ENCODE measurements at regions not wholly inside any gene's neighbourhood (a gene's known extent, or its start where the extent isn't known, plus 50 kb on each side); places are given as distances from the start of the nearest gene placed in this dataset.

DNA sequence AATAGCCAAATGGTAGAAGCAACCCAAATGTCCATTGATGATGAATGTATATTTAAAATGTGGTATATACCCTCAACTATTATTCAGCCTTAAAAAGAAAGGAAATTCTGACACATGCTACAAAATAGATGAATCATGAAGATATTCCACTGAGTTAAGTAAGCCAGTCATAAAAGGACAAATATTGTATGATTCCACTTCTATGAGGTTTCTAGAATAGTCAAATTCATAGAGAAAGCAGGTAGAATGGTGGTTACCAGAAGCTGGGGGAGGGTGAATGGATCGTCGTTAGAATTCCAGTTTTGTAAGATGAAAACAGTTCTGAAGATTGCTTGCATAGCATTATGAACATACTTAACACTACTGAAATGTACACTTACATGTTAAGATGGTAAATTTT lies 214.3 kb upstream of the MYLIP start:
- ChIA-PET POLR2A (no interaction called here), CTCF (no interaction called here)
- no peak for DNase-seq (ENCODE audit: low read depth in 1 of 2, low spot score in 1 of 2)
- H3K4me1 ChIP-seq = no peaks in the 10 kb centered on the region
- H3K4me2 ChIP-seq = no peak overlapping the region
- 76% methylated on average over 2 of the region's 2 CpGs for WGBS (ENCODE audit: missing lambda C conversion rate)
- no peak for ATAC-seq
- no peak overlapping the region for H3K4me3 ChIP-seq
- FAIRE-seq = no peak
- TF ChIP-seq RCOR1 (IDR thresholded peaks at IDR 0.05; ENCODE audit: low read depth, low read length) = no peak
- no peaks in the 10 kb centered on the region for H3K9me3 ChIP-seq
- no peak overlapping the region for H3K27ac ChIP-seq

- WGBS (ENCODE audit: missing lambda C conversion rate) = 67% methylated on average over 2 of the region's 2 CpGs
- no peaks in the 10 kb centered on the region for H3K9me3 ChIP-seq
- no peak overlapping the region for H3K27ac ChIP-seq
- no peaks in the 10 kb centered on the region for H3K4me1 ChIP-seq
- TF ChIP-seq RCOR1 (IDR thresholded peaks at IDR 0.05; ENCODE audit: low read depth, low read length) (no peak), JUN (IDR thresholded peaks at IDR 0.05) (no peak), FOSL2 (IDR thresholded peaks at IDR 0.05) (no peak), FOSL2 (CRISPR knock-in tag; IDR thresholded peaks at IDR 0.05) (no peak), MAZ (IDR thresholded peaks at IDR 0.05; ENCODE audit: borderline replicate concordance, low read depth, low read length) (no peak), FOSB (CRISPR knock-in tag; IDR thresholded peaks at IDR 0.05) (no peak), HES2 (IDR thresholded peaks at IDR 0.05) (no peak), HDAC2 (IDR thresholded peaks at IDR 0.05) (no peak), HOXB5 (CRISPR knock-in tag; IDR thresholded peaks at IDR 0.05) (no peak), BHLHE40 (IDR thresholded peaks at IDR 0.05; ENCODE audit: low read depth, low read length) (no peak), POLR2A (IDR thresholded peaks at IDR 0.05; ENCODE audit: low read length) (no peak), TFCP2L1 (CRISPR knock-in tag; IDR thresholded peaks at IDR 0.05) (no peak), RNF2 (IDR thresholded peaks at IDR 0.05; ENCODE audit: borderline replicate concordance, low read depth) (no peak), USF2 (IDR thresholded peaks at IDR 0.05) (no peak), CHD2 (IDR thresholded peaks at IDR 0.05; ENCODE audit: low read length, partially characterized antibody) (no peak), CBX8 (IDR thresholded peaks at IDR 0.05) (no peak)
- no peak overlapping the region for H3K4me3 ChIP-seq
- ChIA-PET CTCF (no interaction called here), POLR2A (no interaction called here)
- ATAC-seq (no peak), FAIRE-seq (no peak), DNase-seq (ENCODE audit: low read depth in 1 of 2, low spot score in 1 of 2) (no peak)
- H3K4me2 ChIP-seq = no peak overlapping the region
These were observed 215.3 kb upstream of the MYLIP start for GRCh38 chr6:15913573-15913972.

DNA sequence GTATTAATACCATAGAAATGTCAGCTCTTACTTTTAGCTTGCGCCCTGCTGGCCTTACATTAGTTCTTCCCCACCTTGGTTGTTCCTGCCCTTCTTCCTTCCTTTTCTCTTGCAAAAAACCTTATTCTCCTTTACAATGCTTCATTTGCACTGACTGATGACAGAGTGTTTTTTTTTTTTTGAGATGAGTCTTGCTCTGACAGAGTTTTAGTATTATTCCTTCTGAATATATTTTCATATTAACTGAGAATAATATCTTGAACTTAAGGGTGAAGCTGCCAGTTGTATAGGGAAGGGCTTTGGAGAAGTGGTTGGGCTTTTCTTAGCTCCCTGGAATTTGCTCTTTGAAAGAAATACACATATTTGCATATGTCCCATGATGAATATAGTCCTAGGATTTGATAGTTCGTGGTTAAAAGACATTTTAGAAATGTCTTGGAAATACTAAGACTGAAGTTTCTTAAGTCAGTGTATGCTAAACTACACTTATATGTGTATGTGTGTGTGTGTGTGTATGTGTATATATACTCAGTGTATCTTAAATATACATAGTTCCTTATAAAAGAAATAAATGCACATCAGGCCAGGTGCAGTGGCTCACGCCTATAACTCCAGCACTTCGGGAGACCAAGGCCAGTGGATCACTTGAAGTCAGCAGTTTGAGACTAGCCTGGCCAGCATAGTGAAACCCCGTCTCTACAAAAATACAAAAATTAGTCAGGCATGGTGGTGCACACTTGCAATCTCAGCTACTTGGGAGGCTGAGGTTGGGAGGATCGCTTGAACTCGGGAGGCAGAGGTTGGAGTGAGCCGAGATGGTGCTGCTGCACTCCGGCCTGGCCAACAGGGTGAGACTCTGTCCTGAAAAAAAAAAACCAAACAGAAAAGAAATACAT lies 216.1 kb upstream of the MYLIP start:
- DNase-seq (ENCODE audit: low read depth in 1 of 2, low spot score in 1 of 2) (no peak), ATAC-seq (no peak), FAIRE-seq (no peak)
- Histone ChIP-seq H3K9me3 (no peaks in the 10 kb centered on the region), H3K4me3 (no peak overlapping the region), H3K4me1 (no peaks in the 10 kb centered on the region), H3K4me2 (no peak overlapping the region), H3K27ac (no peak overlapping the region)
- ChIA-PET POLR2A (no interaction called here), CTCF (no interaction called here)
- 69% methylated on average over 9 of the region's 9 CpGs for WGBS (ENCODE audit: missing lambda C conversion rate)
- TF ChIP-seq EHF (CRISPR knock-in tag; IDR thresholded peaks at IDR 0.05) (no peak), MAFK (IDR thresholded peaks at IDR 0.05; ENCODE audit: partially characterized antibody) (no peak), KDM5A (IDR thresholded peaks at IDR 0.05) (no peak)

DNA sequence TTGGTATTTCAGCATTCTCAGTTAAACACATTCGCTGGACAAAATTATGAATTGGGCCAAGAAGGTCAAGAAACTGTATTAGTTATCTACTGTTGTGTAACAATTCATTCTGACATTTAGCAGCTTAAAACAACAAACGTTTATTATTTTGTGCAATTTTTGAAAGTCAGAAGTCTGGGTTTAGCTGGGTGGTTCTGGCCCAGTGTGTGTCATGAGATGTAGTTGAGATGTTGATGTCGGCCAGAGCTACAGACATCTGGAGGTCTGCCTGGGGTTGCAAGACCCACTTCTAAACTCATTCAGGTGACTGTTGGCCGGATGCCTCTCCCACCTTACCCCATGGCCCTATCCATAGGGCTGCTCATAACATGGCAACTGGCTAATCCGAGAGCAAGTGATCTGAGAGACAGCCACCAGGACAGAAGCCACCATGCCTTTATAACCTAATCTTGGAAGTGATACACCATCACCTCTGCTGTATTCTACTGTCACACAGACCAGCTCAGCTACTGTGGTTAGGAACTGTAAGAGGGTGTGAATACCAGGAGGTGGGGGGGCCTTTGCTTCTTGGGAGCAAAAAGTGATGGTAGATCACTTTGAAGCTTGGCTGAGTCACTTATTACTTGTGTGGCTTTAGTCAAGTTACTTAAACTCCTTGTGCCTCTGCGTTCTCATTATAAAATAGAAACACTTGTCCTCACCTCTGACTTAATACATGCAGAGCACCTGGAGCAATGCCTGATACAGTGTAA lies 217.0 kb upstream of the MYLIP start:
- DNase-seq (ENCODE audit: low read depth in 1 of 2, low spot score in 1 of 2) (no peak), FAIRE-seq (no peak), ATAC-seq (no peak)
- Histone ChIP-seq H3K4me1 (no peaks in the 10 kb centered on the region), H3K4me3 (no peak overlapping the region), H3K4me2 (no peak overlapping the region), H3K27ac (no peak overlapping the region), H3K9me3 (no peaks in the 10 kb centered on the region)
- POLR2A ChIA-PET = no interaction called here
- 46% methylated on average over 6 of the region's 6 CpGs for WGBS (ENCODE audit: missing lambda C conversion rate)
- CTCF ChIA-PET = no interaction called here
- TF ChIP-seq, protein P1, sequence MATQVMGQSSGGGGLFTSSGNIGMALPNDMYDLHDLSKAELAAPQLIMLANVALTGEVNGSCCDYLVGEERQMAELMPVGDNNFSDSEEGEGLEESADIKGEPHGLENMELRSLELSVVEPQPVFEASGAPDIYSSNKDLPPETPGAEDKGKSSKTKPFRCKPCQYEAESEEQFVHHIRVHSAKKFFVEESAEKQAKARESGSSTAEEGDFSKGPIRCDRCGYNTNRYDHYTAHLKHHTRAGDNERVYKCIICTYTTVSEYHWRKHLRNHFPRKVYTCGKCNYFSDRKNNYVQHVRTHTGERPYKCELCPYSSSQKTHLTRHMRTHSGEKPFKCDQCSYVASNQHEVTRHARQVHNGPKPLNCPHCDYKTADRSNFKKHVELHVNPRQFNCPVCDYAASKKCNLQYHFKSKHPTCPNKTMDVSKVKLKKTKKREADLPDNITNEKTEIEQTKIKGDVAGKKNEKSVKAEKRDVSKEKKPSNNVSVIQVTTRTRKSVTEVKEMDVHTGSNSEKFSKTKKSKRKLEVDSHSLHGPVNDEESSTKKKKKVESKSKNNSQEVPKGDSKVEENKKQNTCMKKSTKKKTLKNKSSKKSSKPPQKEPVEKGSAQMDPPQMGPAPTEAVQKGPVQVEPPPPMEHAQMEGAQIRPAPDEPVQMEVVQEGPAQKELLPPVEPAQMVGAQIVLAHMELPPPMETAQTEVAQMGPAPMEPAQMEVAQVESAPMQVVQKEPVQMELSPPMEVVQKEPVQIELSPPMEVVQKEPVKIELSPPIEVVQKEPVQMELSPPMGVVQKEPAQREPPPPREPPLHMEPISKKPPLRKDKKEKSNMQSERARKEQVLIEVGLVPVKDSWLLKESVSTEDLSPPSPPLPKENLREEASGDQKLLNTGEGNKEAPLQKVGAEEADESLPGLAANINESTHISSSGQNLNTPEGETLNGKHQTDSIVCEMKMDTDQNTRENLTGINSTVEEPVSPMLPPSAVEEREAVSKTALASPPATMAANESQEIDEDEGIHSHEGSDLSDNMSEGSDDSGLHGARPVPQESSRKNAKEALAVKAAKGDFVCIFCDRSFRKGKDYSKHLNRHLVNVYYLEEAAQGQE (IDR thresholded peaks at IDR 0.05) = no peak
- TF ChIP-seq CBX8 (IDR thresholded peaks at IDR 0.05) = no peak
- no peak for TF ChIP-seq EHF (CRISPR knock-in tag; IDR thresholded peaks at IDR 0.05)
- TF ChIP-seq FOSB (CRISPR knock-in tag; IDR thresholded peaks at IDR 0.05) = no peak
- TF ChIP-seq MAFK (IDR thresholded peaks at IDR 0.05; ENCODE audit: partially characterized antibody) = no peak
- no peak for TF ChIP-seq USF2 (IDR thresholded peaks at IDR 0.05)
- no peak for TF ChIP-seq JUNB (IDR thresholded peaks at IDR 0.05)
- TF ChIP-seq EP300 (IDR thresholded peaks at IDR 0.05) = no peak
- no peak for TF ChIP-seq ZSCAN20 (CRISPR knock-in tag; IDR thresholded peaks at IDR 0.05)
- TF ChIP-seq PBX3 (IDR thresholded peaks at IDR 0.05) = no peak

Measured in A549 (cell line).